NCI-H446 treated with DMSO at 0.1 percent for 48 hours (cell line): ENCODE measurements at regions not wholly inside any gene's neighbourhood (a gene's known extent, or its start where the extent isn't known, plus 50 kb on each side); places are given as distances from the start of the nearest gene placed in this dataset.
"Not testable (repeated sequence)": the region's sequence is repeated elsewhere in the genome, so short reads cannot be mapped to it uniquely, and the experiment has no call there.

Experiments used
- DNase-seq: peaks from one replicate; lab custom pipeline; 2025; lab: John Stamatoyannopoulos, UW

- DNase-seq, result no peak
Measured at GRCh38 chr2:14752295-14752694, 119.8 kb downstream of the LRATD1 start.

- no peak for DNase-seq
Measured at GRCh38 chr2:14756122-14756541, 123.6 kb downstream of the LRATD1 start.

GRCh38 chr2:14756981-14757657 is 124.6 kb downstream of the LRATD1 start:
- no peak for DNase-seq

- no peak for DNase-seq
Measured at GRCh38 chr2:14759082-14759481, 126.6 kb downstream of the LRATD1 start.

- no peak for DNase-seq
Measured at GRCh38 chr2:14760169-14760568, 127.7 kb downstream of the LRATD1 start.

- DNase-seq, result no peak
Measured at GRCh38 chr2:14761118-14761517, 128.6 kb downstream of the LRATD1 start.

GRCh38 chr2:14773696-14774095 is 141.2 kb downstream of the LRATD1 start:
- DNase-seq, result no peak

GRCh38 chr2:14774436-14774968 is 142.0 kb downstream of the LRATD1 start:
- DNase-seq, result no peak

- no peak for DNase-seq
Measured at GRCh38 chr2:14776216-14776615, 143.7 kb downstream of the LRATD1 start.

- DNase-seq, result no peak
Measured at GRCh38 chr2:14778015-14778414, 145.5 kb downstream of the LRATD1 start.

GRCh38 chr2:14779252-14779651 is 146.7 kb downstream of the LRATD1 start:
- DNase-seq, result no peak

- no peak for DNase-seq
Measured at GRCh38 chr2:14781142-14781541, 148.6 kb downstream of the LRATD1 start.

GRCh38 chr2:14788814-14789213 is 156.3 kb downstream of the LRATD1 start:
- not testable (repeated sequence) for DNase-seq

- DNase-seq, result no peak
Measured at GRCh38 chr2:14790041-14790640, 157.6 kb downstream of the LRATD1 start.

GRCh38 chr2:14803994-14804393 is 171.5 kb downstream of the LRATD1 start:
- no peak for DNase-seq

- DNase-seq, result no peak
Measured at GRCh38 chr2:14804902-14805301, 172.4 kb downstream of the LRATD1 start.

GRCh38 chr2:14806613-14807012 is 174.1 kb downstream of the LRATD1 start:
- no peak for DNase-seq

GRCh38 chr2:14815201-14815600 is 182.7 kb downstream of the LRATD1 start:
- no peak for DNase-seq

- no peak for DNase-seq
Measured at GRCh38 chr2:14816069-14817060, 183.8 kb downstream of the LRATD1 start.

GRCh38 chr2:14817848-14818247 is 185.3 kb downstream of the LRATD1 start:
- DNase-seq, result no peak

- DNase-seq, result no peak
Measured at GRCh38 chr2:14826518-14826917, 194.0 kb downstream of the LRATD1 start.

- no peak for DNase-seq
Measured at GRCh38 chr2:14827226-14828023, 194.9 kb downstream of the LRATD1 start.
